Endothelial cell of umbilical vein (primary cell): ENCODE measurements at regions not wholly inside any gene's neighbourhood (a gene's known extent, or its start where the extent isn't known, plus 50 kb on each side); places are given as distances from the start of the nearest gene placed in this dataset.

ENCODE experiments used
- CTCF ChIP-seq, 2 donors: IDR thresholded peaks; 1 replicate in 1 of 2; 2 replicates in 1 of 2; pipeline ENCODE4 v1.5.1; 2011; ENCODE audit warnings: low read length in 2 of 2, mild to moderate bottlenecking in 2 of 2, moderate library complexity in 2 of 2, control low read depth in 1 of 2, inconsistent platforms in 1 of 2, low read depth in 1 of 2; ENCODE audit not compliant: insufficient read depth in 1 of 2; ENCODE audit errors: extremely low read depth in 1 of 2
- EZH2 ChIP-seq: IDR thresholded peaks from 2 replicates; pipeline ENCODE4 v1.6.1; 2012; ENCODE audit warnings: borderline replicate concordance, low read depth, mild to moderate bottlenecking, moderate library complexity, low read length, inconsistent platforms; ENCODE audit not compliant: severe bottlenecking
- FOS ChIP-seq: IDR thresholded peaks from 2 replicates; pipeline ENCODE4 v1.6.1; 2011; ENCODE audit warnings: mild to moderate bottlenecking, low read length, moderate library complexity, borderline replicate concordance; ENCODE audit not compliant: insufficient read depth
- MYC ChIP-seq: IDR thresholded peaks from one replicate; pipeline ENCODE4 v1.6.1; 2011; ENCODE audit warnings: mild to moderate bottlenecking, low read depth, low read length
- POLR2A ChIP-seq: IDR thresholded peaks from 2 replicates; pipeline ENCODE4 v1.6.1; 2012; ENCODE audit warnings: low read depth, mild to moderate bottlenecking, control low read depth, low read length
- POLR2AphosphoS5 ChIP-seq: IDR thresholded peaks from 2 replicates; pipeline ENCODE4 v1.6.1; 2012; ENCODE audit warnings: low read depth, mild to moderate bottlenecking, control low read depth, low read length, moderate library complexity; ENCODE audit not compliant: insufficient read depth
- TF ChIP-seq, protein P1 (sequence below): IDR thresholded peaks from 2 replicates; pipeline ENCODE4 v1.6.1; 2011; ENCODE audit not compliant: insufficient read depth, insufficient read length

DNA sequence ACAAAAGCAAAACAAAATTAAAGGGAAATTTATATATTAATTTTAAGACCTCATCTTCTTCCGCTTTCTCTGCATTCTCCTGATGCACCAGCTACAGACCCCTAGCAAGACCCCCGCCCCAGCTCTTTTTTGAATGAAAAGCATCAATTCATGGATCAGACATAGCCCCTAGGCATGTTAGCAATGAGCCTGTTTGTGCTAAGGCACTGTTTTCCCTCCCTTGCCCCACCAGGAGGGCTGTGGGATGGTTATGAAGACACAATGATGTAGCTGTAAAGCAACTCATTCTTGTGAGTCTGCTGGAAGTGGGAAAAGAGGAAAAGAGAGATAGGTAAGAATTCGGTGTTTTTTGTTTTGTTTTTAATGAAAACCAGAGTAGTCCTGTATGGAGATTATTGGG is 88.5 kb upstream of the ZBTB18 start:
- TF ChIP-seq CTCF (IDR thresholded peaks at IDR 0.05; ENCODE audit: extremely low read depth in 1 of 2, insufficient read depth in 1 of 2, low read depth in 1 of 2, low read length in 2 of 2): no peak
- no peak for TF ChIP-seq EZH2
- no peak for TF ChIP-seq POLR2AphosphoS5
- TF ChIP-seq, protein P1, sequence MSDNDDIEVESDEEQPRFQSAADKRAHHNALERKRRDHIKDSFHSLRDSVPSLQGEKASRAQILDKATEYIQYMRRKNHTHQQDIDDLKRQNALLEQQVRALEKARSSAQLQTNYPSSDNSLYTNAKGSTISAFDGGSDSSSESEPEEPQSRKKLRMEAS: no peak
- no peak for TF ChIP-seq MYC
- no peak for TF ChIP-seq POLR2A
- TF ChIP-seq FOS: no peak
